ENCODE measurements at regions not wholly inside any gene's neighbourhood (a gene's known extent, or its start where the extent isn't known, plus 50 kb on each side); places are given as distances from the start of the nearest gene placed in this dataset.
"Not testable (repeated sequence)": the region's sequence is repeated elsewhere in the genome, so short reads cannot be mapped to it uniquely, and the experiment has no call there.

DNA sequence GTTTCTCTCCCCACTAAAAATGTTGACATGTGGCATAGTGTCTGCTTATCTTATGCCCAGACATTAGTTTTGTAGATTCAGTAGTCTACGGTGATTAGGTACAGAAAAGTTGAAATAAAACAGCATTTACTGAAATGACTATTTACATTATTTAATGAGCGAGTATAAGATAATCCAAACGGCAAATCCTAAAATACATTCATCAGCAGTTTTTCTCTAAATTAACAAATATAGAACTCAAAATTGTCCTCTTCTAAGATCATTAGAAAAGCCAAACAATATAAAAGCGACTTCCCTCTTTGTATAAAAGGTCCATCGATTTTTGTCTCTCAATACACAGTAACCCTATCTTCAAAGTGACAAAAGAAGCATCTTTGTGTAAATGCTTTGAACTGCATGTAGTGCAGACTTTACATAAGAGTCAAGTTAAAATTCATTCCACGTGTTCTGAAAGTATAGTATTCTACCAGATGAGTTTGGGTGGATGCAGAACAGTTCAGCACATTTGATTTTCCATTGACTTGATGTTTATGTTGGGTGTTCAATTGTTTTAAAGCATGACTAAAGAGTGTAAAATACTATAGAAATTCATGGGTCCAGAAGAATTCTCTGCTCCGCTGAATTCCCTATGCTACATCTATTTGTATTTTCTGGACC, 480.8 kb upstream of the DPH6 start:
- Mint-ChIP-seq H3K9me3 (no peaks in the 10 kb centered on the region), H3K36me3 (ENCODE audit: low read depth) (no peaks in the 10 kb centered on the region), H3K27ac (no peak overlapping the region), H3K27me3 (no peaks in the 10 kb centered on the region), H3K4me3 (no peak overlapping the region), H3K4me1 (no peaks in the 10 kb centered on the region)
- no peak for ATAC-seq (replicated peaks)

GRCh38 chr15:36029606-36030210, 483.7 kb upstream of the DPH6 start:
- Mint-ChIP-seq H3K9me3 (peaks cover 4% of the 10 kb centered on the region), H3K27me3 (peaks cover 3% of the 10 kb centered on the region), H3K4me1 (no peaks in the 10 kb centered on the region), H3K4me3 (no peak overlapping the region), H3K36me3 (ENCODE audit: low read depth) (no peaks in the 10 kb centered on the region), H3K27ac (no peak overlapping the region)
- ATAC-seq (replicated peaks) = no peak

DNA sequence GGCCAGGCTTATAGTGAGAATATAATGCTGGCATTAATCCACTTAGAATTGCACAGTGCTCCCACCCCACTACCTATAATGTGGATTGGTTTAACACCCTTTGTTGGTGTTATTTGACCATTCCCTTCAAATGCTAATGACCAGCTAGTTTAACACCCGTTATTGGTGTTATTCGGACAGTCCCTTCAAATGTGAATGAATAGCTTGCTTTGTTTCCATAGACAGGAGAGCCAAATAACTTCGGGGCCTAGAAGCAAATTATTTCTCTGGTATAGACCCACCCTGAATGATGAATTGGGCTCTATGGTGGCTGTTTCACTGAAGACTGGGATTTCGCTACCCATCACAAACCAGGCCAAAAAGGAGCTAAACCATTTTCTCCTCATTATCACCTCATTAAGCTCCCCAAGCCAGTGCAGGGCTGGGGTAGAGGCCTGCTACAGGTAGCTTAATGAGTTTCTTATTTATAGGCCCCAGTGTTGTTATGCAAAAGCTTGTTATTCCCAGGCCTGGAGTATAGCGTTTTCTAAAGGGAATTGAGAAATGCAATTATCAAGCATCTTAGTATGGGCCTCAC, 494.1 kb upstream of the DPH6 start:
- ATAC-seq (replicated peaks) = no peak
- no peaks in the 10 kb centered on the region for H3K36me3 Mint-ChIP-seq (ENCODE audit: low read depth)
- H3K4me3 Mint-ChIP-seq = no peak overlapping the region
- no peaks in the 10 kb centered on the region for H3K9me3 Mint-ChIP-seq
- H3K4me1 Mint-ChIP-seq = no peaks in the 10 kb centered on the region
- H3K27ac Mint-ChIP-seq = no peak overlapping the region
- H3K27me3 Mint-ChIP-seq = no peaks in the 10 kb centered on the region

- H3K4me1 Mint-ChIP-seq; H3K36me3 Mint-ChIP-seq (ENCODE audit: low read depth); H3K27ac Mint-ChIP-seq; H3K9me3 Mint-ChIP-seq; H3K27me3 Mint-ChIP-seq; H3K4me3 Mint-ChIP-seq; ATAC-seq (replicated peaks): not testable (repeated sequence)
Measured at GRCh38 chr15:36047018-36047716, 501.2 kb upstream of the DPH6 start.

- no peak overlapping the region for H3K27ac Mint-ChIP-seq
- no peak overlapping the region for H3K4me3 Mint-ChIP-seq
- ATAC-seq (replicated peaks) = no peak
- no peaks in the 10 kb centered on the region for H3K4me1 Mint-ChIP-seq
- no peaks in the 10 kb centered on the region for H3K27me3 Mint-ChIP-seq
- H3K9me3 Mint-ChIP-seq = no peaks in the 10 kb centered on the region
- no peaks in the 10 kb centered on the region for H3K36me3 Mint-ChIP-seq (ENCODE audit: low read depth)
Measured at GRCh38 chr15:36050899-36051298, 504.9 kb upstream of the DPH6 start.

- not testable (repeated sequence) for H3K36me3 Mint-ChIP-seq (ENCODE audit: low read depth); H3K27ac Mint-ChIP-seq; H3K4me3 Mint-ChIP-seq; H3K4me1 Mint-ChIP-seq; ATAC-seq (replicated peaks); H3K9me3 Mint-ChIP-seq; H3K27me3 Mint-ChIP-seq
Measured at GRCh38 chr15:36052641-36053040, 506.7 kb upstream of the DPH6 start.

GRCh38 chr15:36053746-36054145, 507.8 kb upstream of the DPH6 start:
- Mint-ChIP-seq H3K4me1 (no peaks in the 10 kb centered on the region), H3K27me3 (no peaks in the 10 kb centered on the region), H3K27ac (no peak overlapping the region), H3K9me3 (no peaks in the 10 kb centered on the region), H3K36me3 (ENCODE audit: low read depth) (no peaks in the 10 kb centered on the region), H3K4me3 (no peak overlapping the region)
- no peak for ATAC-seq (replicated peaks)

- no peaks in the 10 kb centered on the region for H3K9me3 Mint-ChIP-seq
- ATAC-seq (replicated peaks) = no peak
- no peaks in the 10 kb centered on the region for H3K27me3 Mint-ChIP-seq
- no peak overlapping the region for H3K4me3 Mint-ChIP-seq
- H3K36me3 Mint-ChIP-seq (ENCODE audit: low read depth) = no peaks in the 10 kb centered on the region
- H3K27ac Mint-ChIP-seq = no peak overlapping the region
- no peaks in the 10 kb centered on the region for H3K4me1 Mint-ChIP-seq
Measured at GRCh38 chr15:36059596-36059995, 513.6 kb upstream of the DPH6 start.

- no peak for ATAC-seq (replicated peaks)
- Mint-ChIP-seq H3K27me3 (no peaks in the 10 kb centered on the region), H3K4me1 (no peaks in the 10 kb centered on the region), H3K9me3 (no peaks in the 10 kb centered on the region), H3K4me3 (no peak overlapping the region), H3K27ac (no peak overlapping the region), H3K36me3 (ENCODE audit: low read depth) (no peaks in the 10 kb centered on the region)
Measured at GRCh38 chr15:36062357-36062756, 516.4 kb upstream of the DPH6 start.

GRCh38 chr15:36066757-36067156, 512.7 kb upstream of the CDIN1 start:
- H3K36me3 Mint-ChIP-seq (ENCODE audit: low read depth) = no peaks in the 10 kb centered on the region
- H3K27me3 Mint-ChIP-seq = no peaks in the 10 kb centered on the region
- no peak for ATAC-seq (replicated peaks)
- H3K27ac Mint-ChIP-seq = no peak overlapping the region
- H3K9me3 Mint-ChIP-seq = peaks cover 4% of the 10 kb centered on the region
- no peaks in the 10 kb centered on the region for H3K4me1 Mint-ChIP-seq
- no peak overlapping the region for H3K4me3 Mint-ChIP-seq

DNA sequence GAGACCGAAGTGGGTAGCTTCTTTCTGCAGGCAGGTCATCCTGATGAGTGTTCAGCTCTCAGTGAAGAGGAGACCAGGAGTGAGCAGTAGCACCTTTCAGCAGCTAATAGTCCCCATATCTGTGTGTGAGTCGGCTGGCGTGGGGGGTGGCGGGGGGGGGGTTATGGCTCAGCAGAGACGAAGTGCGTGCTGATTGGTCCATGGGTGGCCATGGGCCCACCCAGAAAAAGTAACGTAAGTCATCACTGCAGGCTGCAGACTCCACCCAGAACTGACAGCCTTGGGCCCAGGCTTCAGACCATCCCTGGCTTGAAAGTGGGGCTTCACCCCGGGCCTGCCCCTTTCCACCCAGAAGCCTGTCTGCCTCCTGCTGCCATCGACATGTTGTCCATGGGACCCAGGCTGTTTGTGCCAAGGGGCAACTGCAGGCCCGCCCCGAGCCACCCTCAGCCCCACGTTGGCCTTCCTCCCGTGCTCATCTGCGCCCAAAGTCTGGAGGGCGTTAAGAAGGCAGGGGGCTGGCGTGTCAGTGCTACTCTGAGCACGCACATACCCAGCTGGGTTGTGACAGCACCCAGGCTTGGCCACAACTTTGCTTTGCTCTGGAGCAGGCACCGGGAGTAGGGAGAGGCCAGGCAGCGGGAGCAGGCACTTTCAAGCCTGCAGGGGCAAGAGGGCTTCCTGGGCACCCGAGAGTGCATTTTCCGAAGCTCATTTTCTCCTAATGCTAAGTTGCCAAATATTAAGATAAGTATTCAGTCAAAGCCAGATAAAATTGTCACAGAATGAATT, 511.7 kb upstream of the CDIN1 start:
- no peaks in the 10 kb centered on the region for H3K36me3 Mint-ChIP-seq (ENCODE audit: low read depth)
- peaks cover 7% of the 10 kb centered on the region for H3K9me3 Mint-ChIP-seq
- H3K27me3 Mint-ChIP-seq = no peaks in the 10 kb centered on the region
- ATAC-seq (replicated peaks) = no peak
- no peaks in the 10 kb centered on the region for H3K4me1 Mint-ChIP-seq
- no peak overlapping the region for H3K27ac Mint-ChIP-seq
- no peak overlapping the region for H3K4me3 Mint-ChIP-seq

DNA sequence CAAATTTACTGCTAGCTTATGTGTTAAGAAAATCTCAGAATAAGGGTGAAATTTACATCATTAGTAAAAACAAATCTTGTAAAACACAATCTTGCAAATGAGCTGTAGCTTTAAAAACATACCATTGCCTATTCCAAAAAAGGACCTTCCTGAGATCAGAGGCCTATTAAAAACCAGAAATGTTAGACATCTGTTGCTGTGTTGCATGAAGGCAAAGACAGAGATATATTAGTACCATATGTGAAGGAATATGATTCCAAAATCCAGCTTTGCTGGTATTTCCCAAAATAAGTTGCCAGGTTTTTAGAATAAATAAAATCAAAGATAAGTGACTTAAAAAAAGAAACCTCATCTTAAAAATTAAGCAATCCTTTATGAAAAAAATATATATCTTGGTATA, 504.1 kb upstream of the CDIN1 start:
- Mint-ChIP-seq H3K4me3 (no peak overlapping the region), H3K27me3 (no peaks in the 10 kb centered on the region), H3K4me1 (no peaks in the 10 kb centered on the region), H3K9me3 (peaks cover 10% of the 10 kb centered on the region), H3K27ac (no peak overlapping the region), H3K36me3 (ENCODE audit: low read depth) (no peaks in the 10 kb centered on the region)
- no peak for ATAC-seq (replicated peaks)

DNA sequence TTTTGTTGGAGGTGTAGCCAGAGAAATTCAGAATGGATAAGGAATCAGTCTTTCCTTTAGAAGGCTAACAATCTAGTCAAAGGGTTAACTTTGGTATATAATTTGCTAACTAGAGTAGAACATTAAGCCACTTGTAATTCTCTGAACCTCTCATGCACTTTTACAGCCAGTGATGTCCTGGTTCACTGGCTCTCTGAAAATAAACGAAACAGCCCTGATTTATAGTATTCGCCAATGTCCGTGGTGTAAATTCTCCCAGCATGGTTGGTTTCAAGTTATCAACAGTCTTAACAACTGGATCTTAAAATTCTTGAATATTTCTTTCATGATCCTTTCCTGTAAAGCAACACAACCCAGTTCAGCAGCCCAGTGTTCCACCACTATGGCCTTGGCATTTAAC, 500.4 kb upstream of the CDIN1 start:
- no peaks in the 10 kb centered on the region for H3K36me3 Mint-ChIP-seq (ENCODE audit: low read depth)
- H3K4me1 Mint-ChIP-seq = no peaks in the 10 kb centered on the region
- no peak for ATAC-seq (replicated peaks)
- no peak overlapping the region for H3K4me3 Mint-ChIP-seq
- H3K27ac Mint-ChIP-seq = no peak overlapping the region
- H3K27me3 Mint-ChIP-seq = no peaks in the 10 kb centered on the region
- peaks cover 22% of the 10 kb centered on the region for H3K9me3 Mint-ChIP-seq

DNA sequence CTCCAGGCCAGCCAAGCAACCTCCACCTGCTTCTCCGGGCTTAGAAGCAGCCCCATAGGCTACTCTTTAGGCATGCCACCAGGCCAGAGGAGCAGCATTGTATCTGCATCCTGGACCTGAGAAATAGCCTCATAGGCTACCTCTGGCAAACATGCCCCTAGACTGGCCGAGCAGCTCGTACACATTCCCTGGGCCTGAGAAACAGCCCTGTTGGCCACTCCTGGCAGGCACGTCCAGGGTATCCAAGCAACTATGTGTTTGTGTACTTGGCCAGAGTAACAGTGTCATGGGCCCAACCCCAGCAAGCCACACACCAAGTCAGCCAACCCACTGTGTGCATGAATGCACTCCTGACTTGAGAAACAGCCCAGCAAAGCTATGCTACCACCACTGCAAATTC, 498.7 kb upstream of the CDIN1 start:
- Mint-ChIP-seq H3K27ac (no peak overlapping the region), H3K4me1 (no peaks in the 10 kb centered on the region), H3K9me3 (peaks cover 26% of the 10 kb centered on the region), H3K27me3 (no peaks in the 10 kb centered on the region), H3K36me3 (ENCODE audit: low read depth) (no peaks in the 10 kb centered on the region), H3K4me3 (no peak overlapping the region)
- ATAC-seq (replicated peaks) = no peak

All from activated T-helper 17 cell treated with anti-CD3 and anti-CD28 coated beads, Interleukin-2, amount 50 U/mL, for 72 hours (primary cell).